ENCODE measurements at regions not wholly inside any gene's neighbourhood (a gene's known extent, or its start where the extent isn't known, plus 50 kb on each side); places are given as distances from the start of the nearest gene placed in this dataset.

GRCh38 chr21:19256934-19257660, 853.5 kb upstream of the TMPRSS15 start:
- no peak for DNase-seq

- DNase-seq, result no peak
Measured at GRCh38 chr21:19261731-19262376, 858.3 kb upstream of the TMPRSS15 start.

- no peak for DNase-seq
Measured at GRCh38 chr21:19266636-19267035, 863.1 kb upstream of the TMPRSS15 start.

GRCh38 chr21:19268686-19269085, 865.1 kb upstream of the TMPRSS15 start:
- no peak for DNase-seq

- DNase-seq, result no peak
Measured at GRCh38 chr21:19275065-19275464, 871.5 kb upstream of the TMPRSS15 start.

GRCh38 chr21:19276665-19277064, 873.1 kb upstream of the TMPRSS15 start:
- DNase-seq, result no peak

- DNase-seq, result no peak
Measured at GRCh38 chr21:19286876-19287275, 883.3 kb upstream of the TMPRSS15 start.

GRCh38 chr21:19290328-19290727, 886.7 kb upstream of the TMPRSS15 start:
- DNase-seq, result no peak

GRCh38 chr21:19320291-19320690, 916.7 kb upstream of the TMPRSS15 start:
- no peak for DNase-seq

GRCh38 chr21:19321688-19322087, 918.1 kb upstream of the TMPRSS15 start:
- DNase-seq, result no peak

- DNase-seq, result no peak
Measured at GRCh38 chr21:19322360-19322759, 918.8 kb upstream of the TMPRSS15 start.

GRCh38 chr21:19326531-19327319, 923.1 kb upstream of the TMPRSS15 start:
- DNase-seq, result no peak

- no peak for DNase-seq
Measured at GRCh38 chr21:19328954-19329353, 925.4 kb upstream of the TMPRSS15 start.

GRCh38 chr21:19340303-19340702, 936.7 kb upstream of the TMPRSS15 start:
- no peak for DNase-seq

GRCh38 chr21:19340954-19341353, 937.4 kb upstream of the TMPRSS15 start:
- no peak for DNase-seq

- DNase-seq, result no peak
Measured at GRCh38 chr21:19343711-19344110, 940.1 kb upstream of the TMPRSS15 start.

GRCh38 chr21:19350286-19350685, 946.7 kb upstream of the TMPRSS15 start:
- no peak for DNase-seq

- no peak for DNase-seq
Measured at GRCh38 chr21:19353256-19353655, 949.7 kb upstream of the TMPRSS15 start.

- no peak for DNase-seq
Measured at GRCh38 chr21:19368944-19369343, 965.4 kb upstream of the TMPRSS15 start.

- DNase-seq, result no peak
Measured at GRCh38 chr21:19392390-19392789, 988.8 kb upstream of the TMPRSS15 start.

GRCh38 chr21:19400223-19400770, 996.7 kb upstream of the TMPRSS15 start:
- no peak for DNase-seq

- no peak for DNase-seq
Measured at GRCh38 chr21:19402870-19403269, 999.3 kb upstream of the TMPRSS15 start.

- no peak for DNase-seq
Measured at GRCh38 chr21:19405326-19405725, 1001.7 kb upstream of the TMPRSS15 start.

All from inflammatory macrophage (primary cell).